ENCODE measurements at regions not wholly inside any gene's neighbourhood (a gene's known extent, or its start where the extent isn't known, plus 50 kb on each side); places are given as distances from the start of the nearest gene placed in this dataset.

- no peak for TF ChIP-seq EZH2 (IDR thresholded peaks at IDR 0.05; ENCODE audit: insufficient read depth, low read length)
- TF ChIP-seq, protein P1, sequence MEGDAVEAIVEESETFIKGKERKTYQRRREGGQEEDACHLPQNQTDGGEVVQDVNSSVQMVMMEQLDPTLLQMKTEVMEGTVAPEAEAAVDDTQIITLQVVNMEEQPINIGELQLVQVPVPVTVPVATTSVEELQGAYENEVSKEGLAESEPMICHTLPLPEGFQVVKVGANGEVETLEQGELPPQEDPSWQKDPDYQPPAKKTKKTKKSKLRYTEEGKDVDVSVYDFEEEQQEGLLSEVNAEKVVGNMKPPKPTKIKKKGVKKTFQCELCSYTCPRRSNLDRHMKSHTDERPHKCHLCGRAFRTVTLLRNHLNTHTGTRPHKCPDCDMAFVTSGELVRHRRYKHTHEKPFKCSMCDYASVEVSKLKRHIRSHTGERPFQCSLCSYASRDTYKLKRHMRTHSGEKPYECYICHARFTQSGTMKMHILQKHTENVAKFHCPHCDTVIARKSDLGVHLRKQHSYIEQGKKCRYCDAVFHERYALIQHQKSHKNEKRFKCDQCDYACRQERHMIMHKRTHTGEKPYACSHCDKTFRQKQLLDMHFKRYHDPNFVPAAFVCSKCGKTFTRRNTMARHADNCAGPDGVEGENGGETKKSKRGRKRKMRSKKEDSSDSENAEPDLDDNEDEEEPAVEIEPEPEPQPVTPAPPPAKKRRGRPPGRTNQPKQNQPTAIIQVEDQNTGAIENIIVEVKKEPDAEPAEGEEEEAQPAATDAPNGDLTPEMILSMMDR (IDR thresholded peaks at IDR 0.05; ENCODE audit: insufficient read depth, low read depth, low read length), result no peak
Measured at GRCh38 chr1:244192325-244192724, 141.2 kb downstream of the ZBTB18 start.
